DND-41 (cell line): ENCODE measurements at regions not wholly inside any gene's neighbourhood (a gene's known extent, or its start where the extent isn't known, plus 50 kb on each side); places are given as distances from the start of the nearest gene placed in this dataset.

Experiments used
- CTCF ChIP-seq: IDR thresholded peaks from 2 replicates; pipeline ENCODE4 v1.5.1; 2012; ENCODE audit warnings: borderline replicate concordance, low read length, moderate library complexity, mild to moderate bottlenecking; ENCODE audit not compliant: poor library complexity, severe bottlenecking; ENCODE audit errors: extremely low read depth
- EZH2 ChIP-seq: IDR thresholded peaks from 3 replicates; pipeline ENCODE4 v1.6.1; 2012; ENCODE audit warnings: borderline replicate concordance, low read depth, mild to moderate bottlenecking, moderate library complexity, low read length, inconsistent platforms; ENCODE audit not compliant: severe bottlenecking

DNA sequence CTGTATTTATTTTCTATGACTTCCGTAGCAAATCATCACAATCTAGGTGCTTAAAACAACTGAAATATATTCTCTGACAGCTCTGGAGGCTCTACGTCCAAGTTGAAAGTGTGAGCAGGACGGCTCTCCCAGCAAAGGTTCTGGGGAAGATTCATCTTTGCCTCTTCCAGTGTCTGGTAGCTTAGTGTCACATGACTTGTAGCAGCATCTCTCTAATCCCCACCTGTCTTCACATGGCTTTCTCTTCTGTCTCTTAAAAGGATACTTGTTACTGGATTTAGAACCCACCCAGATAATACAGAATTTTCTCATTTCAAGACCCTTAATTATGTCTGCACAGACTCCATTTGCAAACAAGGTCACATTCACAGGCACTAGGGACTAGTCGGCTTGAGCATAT lies 687.7 kb upstream of the RBFOX1 start:
- TF ChIP-seq CTCF (no peak), EZH2 (no peak)
